ENCODE measurements at regions not wholly inside any gene's neighbourhood (a gene's known extent, or its start where the extent isn't known, plus 50 kb on each side); places are given as distances from the start of the nearest gene placed in this dataset.
"Not testable (repeated sequence)": the region's sequence is repeated elsewhere in the genome, so short reads cannot be mapped to it uniquely, and the experiment has no call there.

- H3K4me1 Mint-ChIP-seq (ENCODE audit: unreplicated experiment), result peaks cover 11% of the 10 kb centered on the region
- DNase-seq (ENCODE audit: low spot score), result no peak
- H3K9me3 Mint-ChIP-seq (ENCODE audit: unreplicated experiment), result peaks cover 7% of the 10 kb centered on the region
- TF ChIP-seq CTCF (IDR thresholded peaks at IDR 0.05; ENCODE audit: unreplicated experiment), result no peak
- no peak overlapping the region for H3K27ac Mint-ChIP-seq (ENCODE audit: unreplicated experiment)
- no peak overlapping the region for H3K4me3 Mint-ChIP-seq (ENCODE audit: unreplicated experiment)
- H3K36me3 Mint-ChIP-seq (ENCODE audit: low read depth, unreplicated experiment), result peaks cover 6% of the 10 kb centered on the region
- H3K27me3 Mint-ChIP-seq (ENCODE audit: unreplicated experiment), result peaks cover 2% of the 10 kb centered on the region
Observed at GRCh38 chr12:92396647-92397252, 251.1 kb upstream of the BTG1 start.

DNA sequence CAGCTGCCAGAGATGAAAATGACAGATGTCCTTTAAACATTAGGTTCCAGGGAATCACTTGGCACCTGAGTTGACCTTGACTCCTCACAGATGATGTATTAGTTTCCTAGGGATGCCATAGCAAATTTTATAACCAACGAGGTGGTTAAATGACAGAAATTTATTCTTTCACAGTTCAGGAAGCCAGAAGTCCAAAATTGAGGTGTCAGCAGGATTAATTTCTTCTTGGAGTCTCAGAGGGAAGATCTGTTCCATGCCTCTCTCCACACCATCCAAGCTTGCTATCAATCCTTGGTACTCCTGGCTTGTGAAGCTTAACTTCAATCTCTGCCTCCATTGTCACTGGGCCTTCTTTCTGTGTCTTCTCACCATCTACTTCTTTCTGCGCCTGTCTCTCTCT, 249.7 kb upstream of the BTG1 start:
- Mint-ChIP-seq H3K27me3 (ENCODE audit: unreplicated experiment) (peaks cover 2% of the 10 kb centered on the region), H3K9me3 (ENCODE audit: unreplicated experiment) (peaks cover 7% of the 10 kb centered on the region), H3K27ac (ENCODE audit: unreplicated experiment) (no peak overlapping the region), H3K4me3 (ENCODE audit: unreplicated experiment) (no peak overlapping the region), H3K4me1 (ENCODE audit: unreplicated experiment) (peaks cover 11% of the 10 kb centered on the region), H3K36me3 (ENCODE audit: low read depth, unreplicated experiment) (peaks cover 6% of the 10 kb centered on the region)
- TF ChIP-seq CTCF (IDR thresholded peaks at IDR 0.05; ENCODE audit: unreplicated experiment), result no peak
- no peak for DNase-seq (ENCODE audit: low spot score)

- H3K27ac Mint-ChIP-seq (ENCODE audit: unreplicated experiment), result peak overlapping the region; percentile 37
- peaks cover 11% of the 10 kb centered on the region for H3K4me1 Mint-ChIP-seq (ENCODE audit: unreplicated experiment)
- peaks cover 7% of the 10 kb centered on the region for H3K9me3 Mint-ChIP-seq (ENCODE audit: unreplicated experiment)
- no peak for TF ChIP-seq CTCF (IDR thresholded peaks at IDR 0.05; ENCODE audit: unreplicated experiment)
- H3K4me3 Mint-ChIP-seq (ENCODE audit: unreplicated experiment), result no peak overlapping the region
- H3K36me3 Mint-ChIP-seq (ENCODE audit: low read depth, unreplicated experiment), result peaks cover 6% of the 10 kb centered on the region
- DNase-seq (ENCODE audit: low spot score), result no peak
- H3K27me3 Mint-ChIP-seq (ENCODE audit: unreplicated experiment), result peaks cover 2% of the 10 kb centered on the region
Observed at GRCh38 chr12:92394895-92395294, 249.2 kb upstream of the BTG1 start.

GRCh38 chr12:92393504-92393903, 247.9 kb upstream of the BTG1 start:
- Mint-ChIP-seq H3K9me3 (ENCODE audit: unreplicated experiment) (peaks cover 7% of the 10 kb centered on the region), H3K4me1 (ENCODE audit: unreplicated experiment) (peaks cover 5% of the 10 kb centered on the region), H3K36me3 (ENCODE audit: low read depth, unreplicated experiment) (peaks cover 6% of the 10 kb centered on the region), H3K4me3 (ENCODE audit: unreplicated experiment) (no peak overlapping the region), H3K27ac (ENCODE audit: unreplicated experiment) (no peak overlapping the region), H3K27me3 (ENCODE audit: unreplicated experiment) (peaks cover 2% of the 10 kb centered on the region)
- DNase-seq (ENCODE audit: low spot score), result no peak
- TF ChIP-seq CTCF (IDR thresholded peaks at IDR 0.05; ENCODE audit: unreplicated experiment), result no peak

- not testable (repeated sequence) for H3K27me3 Mint-ChIP-seq (ENCODE audit: unreplicated experiment); H3K36me3 Mint-ChIP-seq (ENCODE audit: low read depth, unreplicated experiment); H3K27ac Mint-ChIP-seq (ENCODE audit: unreplicated experiment); H3K4me1 Mint-ChIP-seq (ENCODE audit: unreplicated experiment); H3K9me3 Mint-ChIP-seq (ENCODE audit: unreplicated experiment); H3K4me3 Mint-ChIP-seq (ENCODE audit: unreplicated experiment); DNase-seq (ENCODE audit: low spot score)
Observed at GRCh38 chr12:92391726-92392125, 246.1 kb upstream of the BTG1 start.
